Kidney (tissue), 13 donors: ENCODE measurements at regions not wholly inside any gene's neighbourhood (a gene's known extent, or its start where the extent isn't known, plus 50 kb on each side); places are given as distances from the start of the nearest gene placed in this dataset.

ENCODE experiments used
- DNase-seq, 5 donors: peaks; one replicate each; pipeline ENCODE4 v3.0.0-alpha.2; 2013 to 2020
- FAIRE-seq: peaks from 2 replicates; lab custom pipeline; 2012; peaks lifted over from hg19 to GRCh38; lab: Jason Lieb, UNC
- H3K27ac ChIP-seq, 2 donors: one replicate each; pipeline ENCODE4 v1.7.0; 2013; ENCODE audit warnings: low read depth in 2 of 2, low read length in 2 of 2, inconsistent platforms in 1 of 2
- H3K27me3 ChIP-seq: one replicate; pipeline ENCODE4 v1.7.1; 2013; ENCODE audit warnings: low read length, inconsistent platforms; ENCODE audit not compliant: control insufficient read depth, insufficient read depth
- H3K36me3 ChIP-seq, 3 donors: one replicate each; pipeline versions ENCODE4 v1.7.0 to v1.7.1; 2013; ENCODE audit warnings: low read length in 3 of 3, control low read depth in 1 of 3, inconsistent platforms in 1 of 3; ENCODE audit not compliant: insufficient read depth in 3 of 3, control insufficient read depth in 2 of 3
- H3K4me1 ChIP-seq, 3 donors: one replicate each; pipeline versions ENCODE4 v1.7.0 to v1.7.1; 2013; ENCODE audit warnings: low read length in 3 of 3, inconsistent platforms in 1 of 3, low read depth in 1 of 3; ENCODE audit not compliant: control insufficient read depth in 2 of 3, insufficient read depth in 2 of 3
- H3K4me3 ChIP-seq, 3 donors: one replicate each; pipeline versions ENCODE4 v1.7.0 to v1.8.1; 2013; ENCODE audit warnings: low read length in 3 of 3, control low read depth in 1 of 3, inconsistent platforms in 1 of 3
- H3K9ac ChIP-seq, 3 donors: one replicate each; pipeline versions ENCODE4 v1.7.0 to v1.7.1; 2013; ENCODE audit warnings: low read length in 3 of 3, control low read depth in 1 of 3, inconsistent platforms in 1 of 3
- H3K9me3 ChIP-seq, 3 donors: one replicate each; pipeline versions ENCODE4 v1.7.0 to v1.7.1; 2013; ENCODE audit warnings: low read length in 3 of 3, control low read depth in 1 of 3, inconsistent platforms in 1 of 3; ENCODE audit not compliant: control insufficient read depth in 2 of 3, insufficient read depth in 1 of 3
- intact Hi-C: fragments of 100-400 bp; cut with DNase I; formaldehyde crosslinking; loops from one replicate; pipeline ENCODE4 v1.11.1; 2022
- TF ChIP-seq, protein P1 (sequence below): IDR thresholded peaks from 3 replicates; pipeline ENCODE4 v1.5.1; 2012; ENCODE audit warnings: mild to moderate bottlenecking, moderate library complexity, borderline replicate concordance; ENCODE audit not compliant: insufficient read depth; ENCODE audit errors: extremely low read depth
- donor health status: control.
- donor health status: control.
- donor health status: control.
- donor health status: control.
- donor health status: control.
- donor health status: DM: yes; HTN: yes; CAD: no.
- donor health status: Normal renal cell carcinoma (clear cell type).

DNA sequence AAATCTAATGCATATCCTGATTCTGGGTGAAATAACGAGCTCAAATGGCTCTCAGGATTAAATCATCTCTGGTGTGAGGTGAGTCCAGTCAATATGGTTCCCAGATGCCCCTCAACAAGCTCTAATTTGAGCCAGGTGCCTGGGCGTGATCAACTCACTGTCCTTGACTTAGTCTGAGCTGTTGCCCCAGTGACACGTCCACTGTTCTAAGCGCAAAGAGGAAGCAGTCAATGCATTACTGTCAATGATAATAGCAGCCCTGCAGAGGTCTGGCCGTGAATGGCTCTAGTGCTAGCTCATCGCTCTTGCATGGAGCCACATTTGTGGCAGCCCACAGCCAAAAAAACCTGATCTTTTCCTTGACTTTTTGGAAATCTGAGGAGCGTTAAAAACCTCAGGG lies 128.6 kb upstream of the EFNA5 start:
- no peak for DNase-seq
- TF ChIP-seq, protein P1, sequence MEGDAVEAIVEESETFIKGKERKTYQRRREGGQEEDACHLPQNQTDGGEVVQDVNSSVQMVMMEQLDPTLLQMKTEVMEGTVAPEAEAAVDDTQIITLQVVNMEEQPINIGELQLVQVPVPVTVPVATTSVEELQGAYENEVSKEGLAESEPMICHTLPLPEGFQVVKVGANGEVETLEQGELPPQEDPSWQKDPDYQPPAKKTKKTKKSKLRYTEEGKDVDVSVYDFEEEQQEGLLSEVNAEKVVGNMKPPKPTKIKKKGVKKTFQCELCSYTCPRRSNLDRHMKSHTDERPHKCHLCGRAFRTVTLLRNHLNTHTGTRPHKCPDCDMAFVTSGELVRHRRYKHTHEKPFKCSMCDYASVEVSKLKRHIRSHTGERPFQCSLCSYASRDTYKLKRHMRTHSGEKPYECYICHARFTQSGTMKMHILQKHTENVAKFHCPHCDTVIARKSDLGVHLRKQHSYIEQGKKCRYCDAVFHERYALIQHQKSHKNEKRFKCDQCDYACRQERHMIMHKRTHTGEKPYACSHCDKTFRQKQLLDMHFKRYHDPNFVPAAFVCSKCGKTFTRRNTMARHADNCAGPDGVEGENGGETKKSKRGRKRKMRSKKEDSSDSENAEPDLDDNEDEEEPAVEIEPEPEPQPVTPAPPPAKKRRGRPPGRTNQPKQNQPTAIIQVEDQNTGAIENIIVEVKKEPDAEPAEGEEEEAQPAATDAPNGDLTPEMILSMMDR = no peak
- no peak overlapping the region for H3K9ac ChIP-seq
- no peaks in the 10 kb centered on the region for H3K27me3 ChIP-seq
- H3K9me3 ChIP-seq = no peaks in the 10 kb centered on the region
- H3K27ac ChIP-seq = no peak overlapping the region
- no peak for FAIRE-seq
- no peak overlapping the region for H3K4me3 ChIP-seq
- H3K4me1 ChIP-seq = no peaks in the 10 kb centered on the region
- intact Hi-C loops = no loop called here
- no peaks in the 10 kb centered on the region for H3K36me3 ChIP-seq

DNA sequence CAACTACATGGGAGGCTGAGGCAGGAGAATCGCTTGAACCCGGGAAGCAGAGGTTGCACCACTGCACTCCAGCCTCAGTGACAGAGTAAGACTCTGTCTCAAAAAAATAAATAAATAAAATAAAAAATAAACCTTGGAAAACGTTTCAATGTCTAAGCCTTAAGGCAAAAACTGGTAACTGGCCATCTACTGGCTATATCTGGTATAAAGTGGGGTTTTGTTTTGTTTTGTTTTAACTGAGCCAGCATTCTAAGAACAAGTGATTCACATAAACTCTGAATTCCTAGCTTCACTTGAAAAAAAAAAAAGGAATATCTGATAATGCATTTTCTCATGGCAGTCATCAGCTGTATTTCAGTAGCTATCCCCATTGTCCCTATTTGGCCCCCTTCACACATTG lies 126.1 kb upstream of the EFNA5 start:
- Histone ChIP-seq H3K36me3 (no peaks in the 10 kb centered on the region), H3K4me1 (no peaks in the 10 kb centered on the region), H3K27ac (no peak overlapping the region), H3K9me3 (no peaks in the 10 kb centered on the region), H3K27me3 (no peaks in the 10 kb centered on the region), H3K9ac (no peak overlapping the region), H3K4me3 (no peak overlapping the region)
- DNase-seq = no peak
- TF ChIP-seq, protein P1 = no peak
- intact Hi-C loops = no loop called here
- no peak for FAIRE-seq

DNA sequence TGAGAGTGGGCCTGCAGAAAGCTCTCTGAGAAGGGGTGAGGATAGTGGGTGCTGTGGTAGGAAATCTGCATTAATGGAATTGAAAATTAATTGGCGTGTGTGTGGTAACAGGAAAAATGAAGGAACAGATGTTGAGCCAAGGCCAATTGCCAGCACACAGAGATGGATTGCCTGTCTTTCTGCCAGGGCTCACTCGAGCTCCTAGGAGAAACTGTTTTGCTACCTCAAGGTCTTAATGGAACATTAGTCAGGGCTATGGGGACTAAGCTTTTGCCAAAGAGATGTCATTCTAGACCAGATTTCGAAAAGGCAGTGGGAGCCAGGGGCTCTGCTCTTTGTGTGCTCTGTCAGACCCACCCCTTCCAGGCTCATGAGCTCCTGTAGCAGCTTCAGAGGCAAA lies 124.0 kb upstream of the EFNA5 start:
- Histone ChIP-seq H3K4me3 (no peak overlapping the region), H3K36me3 (no peaks in the 10 kb centered on the region), H3K27me3 (no peaks in the 10 kb centered on the region), H3K9ac (no peak overlapping the region), H3K4me1 (no peaks in the 10 kb centered on the region), H3K9me3 (no peaks in the 10 kb centered on the region), H3K27ac (no peak overlapping the region)
- TF ChIP-seq, protein P1 = no peak
- no peak for DNase-seq
- intact Hi-C loops = no loop called here
- FAIRE-seq = no peak

DNA sequence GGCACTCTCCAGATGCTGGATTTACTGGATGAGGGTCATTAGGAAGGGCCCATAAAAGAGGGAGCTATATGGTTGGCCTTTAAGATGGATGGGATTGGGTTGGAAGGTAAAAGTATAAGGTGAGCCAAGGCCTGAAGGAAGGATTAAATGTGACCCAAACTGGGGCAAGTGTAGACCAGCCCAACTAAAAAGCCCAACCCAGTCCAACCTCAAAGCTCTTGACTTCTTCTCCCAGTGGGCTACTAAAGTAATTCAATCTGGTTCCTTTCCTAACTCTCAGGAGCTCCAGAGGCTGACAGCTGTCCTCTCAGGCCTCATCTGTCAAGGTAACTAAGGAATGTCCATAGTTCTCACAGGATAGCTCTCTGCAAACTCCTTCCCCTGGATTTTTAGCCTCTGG lies 122.2 kb upstream of the EFNA5 start:
- FAIRE-seq (no peak), DNase-seq (no peak)
- Histone ChIP-seq H3K36me3 (no peaks in the 10 kb centered on the region), H3K9me3 (no peaks in the 10 kb centered on the region), H3K4me1 (no peaks in the 10 kb centered on the region), H3K27me3 (no peaks in the 10 kb centered on the region), H3K9ac (no peak overlapping the region), H3K27ac (no peak overlapping the region), H3K4me3 (no peak overlapping the region)
- intact Hi-C loops = no loop called here
- TF ChIP-seq, protein P1 = no peak
